GM03348 (cell line): ENCODE measurements at regions not wholly inside any gene's neighbourhood (a gene's known extent, or its start where the extent isn't known, plus 50 kb on each side); places are given as distances from the start of the nearest gene placed in this dataset.
A peak's percentile ranks its signal among the peaks of the same experiment; 100 is the strongest.
"Not testable (repeated sequence)": the region's sequence is repeated elsewhere in the genome, so short reads cannot be mapped to it uniquely, and the experiment has no call there.

Source experiments
- DNase-seq: peaks from one replicate; pipeline ENCODE4 v3.0.0; 2012; ENCODE audit warnings: low spot score

GRCh38 chr2:53536583-53537361, 230.8 kb upstream of the CHAC2 start:
- no peak for DNase-seq

DNA sequence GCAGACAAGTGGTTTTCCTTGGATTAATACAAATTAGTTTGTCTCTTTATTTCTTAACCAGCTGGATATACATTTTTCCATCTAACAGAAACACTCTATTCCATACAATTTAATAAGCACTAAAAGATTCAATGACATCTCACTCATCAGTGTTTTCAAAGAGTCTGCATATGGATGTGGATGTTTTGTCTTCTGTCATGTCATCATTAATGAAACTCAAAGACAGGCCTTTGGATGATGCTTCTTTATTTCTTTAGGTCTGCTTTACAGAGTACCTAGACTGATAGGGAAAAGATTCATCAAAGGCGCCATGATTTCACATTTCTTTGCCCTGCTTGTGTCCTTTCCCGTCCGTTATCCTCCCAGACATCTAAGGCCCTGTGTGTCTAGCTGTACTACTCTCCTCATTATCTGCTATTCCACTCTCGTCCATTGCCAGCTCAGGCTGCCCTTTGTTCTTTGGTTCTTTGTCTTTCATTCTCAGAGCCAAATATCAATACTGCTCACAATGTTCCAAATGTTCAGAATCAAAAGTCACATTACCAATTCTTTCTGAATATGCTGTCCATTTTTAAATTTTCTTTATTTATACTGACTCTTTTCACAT, 232.3 kb upstream of the CHAC2 start:
- no peak for DNase-seq

GRCh38 chr2:53530126-53530525, 237.5 kb upstream of the CHAC2 start:
- DNase-seq, result no peak

DNA sequence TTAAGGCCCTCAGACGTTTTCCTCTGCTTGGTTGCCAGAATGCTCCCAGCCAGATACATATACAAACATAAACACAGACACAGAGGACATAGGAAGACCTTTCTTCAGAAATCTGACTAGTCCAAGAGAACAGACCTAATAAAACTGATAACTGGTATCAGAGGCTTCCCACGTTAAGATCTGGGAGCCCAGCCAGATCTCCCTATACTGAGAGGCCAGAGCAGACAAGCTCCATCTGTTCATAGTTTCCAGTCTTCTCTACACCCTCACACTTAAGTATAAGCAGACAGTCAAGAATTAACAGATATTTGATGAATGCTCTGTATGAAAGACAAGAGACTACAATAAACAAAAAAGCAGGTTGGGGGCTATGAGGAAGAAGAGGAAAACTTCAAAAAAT, 240.5 kb upstream of the CHAC2 start:
- no peak for DNase-seq

GRCh38 chr2:53519918-53520841, 247.4 kb upstream of the CHAC2 start:
- no peak for DNase-seq

DNA sequence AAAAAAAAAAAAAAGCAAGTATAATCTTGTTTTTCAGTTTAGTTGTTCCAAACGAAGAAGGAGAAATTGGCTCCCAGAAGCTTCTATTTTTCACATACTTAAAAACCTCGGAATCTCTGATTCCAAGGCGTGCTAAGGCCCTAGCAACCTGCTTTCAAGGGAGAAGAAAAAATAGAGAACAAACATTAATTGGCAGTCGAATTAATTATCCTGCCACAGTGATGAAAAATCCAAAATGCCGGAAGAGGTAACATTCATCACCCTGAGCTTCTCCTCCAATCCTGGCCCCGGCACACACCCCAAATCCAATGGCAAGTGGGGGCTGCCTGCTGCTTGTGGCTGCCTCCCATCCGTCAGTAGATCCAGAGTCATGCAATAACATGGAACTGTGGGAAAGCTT, 250.2 kb upstream of the CHAC2 start:
- no peak for DNase-seq

DNA sequence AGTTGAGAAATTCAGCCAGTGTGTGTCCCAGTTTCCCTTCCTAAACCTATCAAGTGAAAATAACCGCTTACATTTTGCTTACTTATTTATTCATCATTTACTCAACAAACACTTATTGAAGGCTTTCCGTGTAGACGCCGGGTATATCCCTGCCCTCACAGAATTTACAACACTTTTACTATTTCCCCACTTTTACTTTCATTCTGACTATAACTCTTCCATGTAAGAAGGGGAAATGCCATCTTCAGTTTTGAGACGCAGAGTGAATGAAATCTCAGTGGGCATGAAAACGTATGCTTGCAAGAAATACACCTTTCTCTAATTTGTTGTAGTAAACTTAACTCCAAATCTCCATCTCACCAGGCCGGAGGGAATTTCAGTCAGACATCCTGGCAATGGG, 251.0 kb upstream of the CHAC2 start:
- no peak for DNase-seq

- DNase-seq, result no peak
These were observed 251.9 kb upstream of the CHAC2 start for GRCh38 chr2:53515435-53516332.

GRCh38 chr2:53513167-53513666, 254.4 kb upstream of the CHAC2 start:
- no peak for DNase-seq

- DNase-seq, result peak; percentile 77
These were observed 255.4 kb upstream of the CHAC2 start for GRCh38 chr2:53512071-53512826.

DNA sequence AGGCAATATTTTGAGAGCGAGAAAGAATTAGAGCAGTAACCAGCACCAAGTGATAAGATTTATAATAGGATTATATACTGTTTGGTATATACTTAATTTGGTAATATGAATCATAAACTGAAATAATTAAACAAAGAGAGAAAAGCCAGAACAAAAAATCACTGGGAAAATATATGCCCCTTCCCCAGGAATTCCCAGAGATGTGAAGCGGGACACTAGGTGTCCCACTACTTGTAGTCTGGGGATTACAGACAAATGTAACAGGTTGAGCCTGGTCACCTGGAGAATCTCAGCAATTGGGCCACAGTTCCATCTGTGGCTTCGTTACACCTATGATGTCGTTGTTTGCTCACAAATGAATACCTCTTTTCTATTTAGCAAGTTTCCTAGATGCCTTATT, 256.1 kb upstream of the CHAC2 start:
- no peak for DNase-seq

DNA sequence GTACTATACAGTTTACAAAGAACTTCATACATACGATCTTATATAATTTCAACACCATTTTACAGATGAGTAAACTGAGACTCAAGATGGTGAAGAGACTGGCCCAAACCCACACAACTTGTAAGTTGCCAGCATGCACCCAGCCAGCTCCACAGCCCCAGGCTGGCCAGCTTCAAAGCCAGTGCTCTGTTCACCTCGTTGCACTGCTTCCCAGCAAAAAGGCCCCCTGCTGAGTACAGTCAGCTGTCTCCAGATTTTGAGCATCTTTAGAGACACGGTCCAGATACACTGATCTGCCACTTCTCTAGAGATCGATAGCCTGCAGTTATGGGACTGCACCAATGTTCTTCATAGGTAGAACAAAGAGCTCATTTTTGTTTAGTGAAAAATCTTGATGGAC, 257.2 kb upstream of the CHAC2 start:
- no peak for DNase-seq

GRCh38 chr2:53509831-53510388, 257.7 kb upstream of the CHAC2 start:
- no peak for DNase-seq

GRCh38 chr2:53508667-53509066, 258.9 kb upstream of the CHAC2 start:
- no peak for DNase-seq

DNA sequence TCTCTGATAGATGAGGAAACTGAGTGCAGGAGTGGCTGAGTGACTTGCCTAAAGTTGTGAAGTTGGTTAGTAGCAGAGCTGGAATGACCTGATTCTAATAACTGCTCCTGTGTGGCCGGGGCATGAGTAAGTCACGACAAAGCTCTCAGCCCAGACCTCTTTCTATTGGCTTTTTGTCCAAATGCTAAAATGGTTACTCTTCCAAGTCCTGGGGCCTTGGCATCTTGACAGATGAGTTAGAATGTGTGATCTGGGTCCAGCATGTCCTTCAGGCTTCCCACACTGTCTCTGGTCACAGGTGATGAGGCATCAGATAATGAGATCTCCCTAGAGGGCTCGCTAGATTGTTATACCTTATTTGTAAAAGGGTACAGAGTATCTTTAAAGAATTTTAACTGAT, 260.5 kb upstream of the CHAC2 start:
- DNase-seq, result not testable (repeated sequence)

GRCh38 chr2:53505826-53506225, 261.8 kb upstream of the CHAC2 start:
- DNase-seq, result no peak

- DNase-seq, result no peak
These were observed 263.1 kb upstream of the CHAC2 start for GRCh38 chr2:53504507-53504906.

GRCh38 chr2:53500181-53500580, 267.4 kb upstream of the CHAC2 start:
- no peak for DNase-seq

- DNase-seq, result peak; percentile 41
These were observed 269.4 kb upstream of the CHAC2 start for GRCh38 chr2:53498210-53498609.

- DNase-seq, result no peak
These were observed 270.6 kb upstream of the CHAC2 start for GRCh38 chr2:53497020-53497419.

GRCh38 chr2:53493210-53493609, 274.4 kb upstream of the CHAC2 start:
- DNase-seq, result no peak
